Femur (tissue), 1 donor: ENCODE measurements at regions not wholly inside any gene's neighbourhood (a gene's known extent, or its start where the extent isn't known, plus 50 kb on each side); places are given as distances from the start of the nearest gene placed in this dataset.
"Not testable (repeated sequence)": the region's sequence is repeated elsewhere in the genome, so short reads cannot be mapped to it uniquely, and the experiment has no call there.

Experiments used
- DNase-seq: peaks from one replicate; pipeline ENCODE4 v3.0.0-alpha.2; 2017

DNA sequence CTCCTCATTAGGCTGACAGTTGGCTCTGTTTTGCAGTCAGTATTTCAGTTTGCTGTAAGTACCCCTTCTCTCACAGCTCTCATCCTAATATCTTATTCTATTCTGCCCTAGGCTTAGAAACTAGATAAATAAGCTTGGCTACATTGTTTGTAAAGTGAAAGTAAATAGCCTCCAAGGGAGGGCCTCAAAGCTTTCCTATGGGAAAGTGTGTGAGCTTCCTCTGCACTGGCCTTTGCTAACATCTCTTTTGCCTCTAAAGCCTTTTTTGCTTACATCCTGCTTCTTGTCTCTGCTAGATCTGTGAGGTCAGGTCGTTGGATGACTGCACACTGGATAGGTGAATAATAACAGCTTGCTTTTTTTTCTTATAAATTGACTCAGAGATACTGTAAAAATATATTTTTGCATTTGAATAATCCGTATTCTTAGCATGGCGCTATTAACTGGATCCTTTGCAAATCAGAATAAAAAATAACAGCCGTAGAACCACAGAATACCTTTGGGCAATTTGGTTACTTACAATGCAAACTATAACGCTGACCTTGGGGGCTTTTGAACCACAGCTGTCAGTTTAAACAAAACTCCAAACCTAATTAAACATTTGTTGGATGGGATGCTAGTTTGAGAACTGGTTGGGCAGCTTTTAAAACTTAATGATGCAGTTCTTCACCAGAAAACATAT is 55.1 kb downstream of the TTC6 start:
- no peak for DNase-seq

DNA sequence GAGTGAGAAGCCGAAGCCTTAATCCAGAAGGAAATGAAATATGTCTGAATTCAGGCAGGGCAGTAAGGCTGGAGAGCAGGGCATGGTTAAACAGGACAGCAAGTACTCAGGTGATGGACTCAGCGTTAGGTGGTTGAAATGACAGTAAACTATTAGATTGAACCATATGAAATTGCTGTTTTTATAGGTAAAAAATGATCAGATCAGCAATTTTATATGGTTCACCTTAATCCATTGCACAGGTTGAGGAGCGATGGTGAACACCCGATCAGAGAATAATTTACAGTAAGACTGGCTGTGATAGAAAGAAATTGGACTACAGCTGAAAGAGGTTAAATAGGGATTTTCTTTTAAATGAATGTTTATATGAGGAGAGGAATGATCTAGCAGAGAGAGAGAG is 56.6 kb downstream of the TTC6 start:
- DNase-seq: no peak

DNA sequence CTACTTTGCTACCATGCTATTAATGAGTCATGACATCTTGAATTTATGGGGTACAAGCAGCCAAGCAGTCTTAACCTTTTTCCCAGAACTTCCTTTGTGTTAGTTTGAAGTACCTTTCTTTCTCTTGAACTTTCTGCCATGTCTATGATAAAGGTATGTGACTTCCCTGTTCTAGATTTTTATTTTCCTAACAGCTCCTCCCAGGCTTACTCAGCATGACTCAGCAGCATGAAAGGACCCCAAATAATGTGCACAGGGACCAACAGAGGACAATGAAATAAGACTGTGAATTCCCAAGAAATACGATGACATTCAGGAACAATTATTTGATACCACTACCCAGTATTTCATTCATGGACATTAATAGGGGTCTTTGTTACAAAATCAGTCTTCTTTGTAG is 60.0 kb downstream of the TTC6 start:
- DNase-seq: no peak

DNA sequence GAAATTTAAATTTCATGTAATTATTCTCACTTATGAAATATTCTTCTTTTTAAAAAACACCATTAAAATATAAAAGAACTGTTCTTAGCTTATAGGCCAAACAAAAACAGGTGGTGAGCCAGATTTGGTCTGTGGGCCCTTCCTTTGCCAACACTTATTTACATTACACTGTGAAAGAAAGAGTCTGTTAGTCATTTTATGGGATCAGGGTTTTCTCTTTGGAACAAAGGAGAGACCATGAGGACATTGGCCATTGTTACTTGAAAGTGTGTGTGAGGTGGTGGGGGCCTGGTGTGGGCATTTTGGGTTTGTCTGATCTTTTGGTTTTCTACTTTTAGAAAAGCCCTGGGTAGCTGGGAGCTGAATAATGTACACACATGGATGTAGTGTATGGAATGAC is 62.7 kb downstream of the TTC6 start:
- DNase-seq: no peak

DNA sequence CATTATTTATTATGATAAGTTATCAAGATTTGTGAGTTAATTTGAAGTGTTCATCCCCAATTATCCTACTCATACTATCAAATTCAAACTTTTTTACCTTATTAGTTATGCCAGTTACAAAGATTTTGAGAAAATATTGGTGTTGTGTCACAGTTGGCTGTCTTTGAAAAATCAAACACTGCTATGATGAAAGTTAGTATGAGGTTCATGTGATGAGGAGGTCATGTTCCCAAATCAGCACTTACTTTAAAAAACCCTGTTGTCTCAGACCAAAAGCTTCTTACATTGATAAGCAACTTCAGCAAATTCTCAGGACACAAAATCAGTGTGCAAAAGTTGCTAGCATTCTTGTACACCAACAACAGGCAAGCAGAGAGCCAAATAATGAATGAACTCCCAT is 68.1 kb downstream of the TTC6 start:
- no peak for DNase-seq

DNA sequence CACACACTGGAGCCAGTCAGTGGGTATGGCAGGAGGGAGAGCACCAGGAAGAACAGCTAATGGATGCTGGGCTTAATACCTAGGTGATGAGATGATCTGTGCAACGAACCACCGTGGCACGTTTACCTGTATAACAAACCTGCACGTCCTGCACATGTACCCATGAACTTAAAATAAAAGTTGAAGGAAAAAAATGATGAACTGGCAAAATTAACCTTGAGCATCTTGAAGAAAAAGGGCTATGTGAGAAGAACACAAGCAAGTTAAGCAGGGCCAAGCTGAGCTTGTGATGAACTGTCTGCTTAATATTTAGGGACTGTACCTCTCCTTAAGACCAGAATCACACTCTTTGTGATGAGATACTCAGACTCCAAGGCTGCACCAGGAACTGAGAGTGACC is 70.0 kb downstream of the TTC6 start:
- no peak for DNase-seq

DNA sequence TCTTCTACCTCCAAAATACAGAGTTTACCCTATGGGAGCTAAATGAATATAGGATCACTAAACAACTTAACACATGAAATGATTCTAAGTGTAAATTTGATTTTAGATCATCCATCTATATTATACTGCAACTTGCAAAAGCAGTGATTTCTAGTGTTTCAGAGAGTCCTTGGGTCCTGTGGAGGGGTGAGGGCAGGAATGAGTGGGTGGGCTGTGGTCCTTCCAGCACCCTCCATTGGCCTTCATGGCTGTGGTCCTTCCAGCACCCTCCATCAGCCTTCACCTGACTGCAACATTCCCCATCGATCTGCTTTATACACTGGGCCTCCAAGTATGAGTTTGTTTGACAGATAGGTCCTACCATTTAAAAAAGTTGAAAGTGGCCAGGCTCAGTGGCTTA is 70.5 kb downstream of the TTC6 start:
- DNase-seq: no peak

DNA sequence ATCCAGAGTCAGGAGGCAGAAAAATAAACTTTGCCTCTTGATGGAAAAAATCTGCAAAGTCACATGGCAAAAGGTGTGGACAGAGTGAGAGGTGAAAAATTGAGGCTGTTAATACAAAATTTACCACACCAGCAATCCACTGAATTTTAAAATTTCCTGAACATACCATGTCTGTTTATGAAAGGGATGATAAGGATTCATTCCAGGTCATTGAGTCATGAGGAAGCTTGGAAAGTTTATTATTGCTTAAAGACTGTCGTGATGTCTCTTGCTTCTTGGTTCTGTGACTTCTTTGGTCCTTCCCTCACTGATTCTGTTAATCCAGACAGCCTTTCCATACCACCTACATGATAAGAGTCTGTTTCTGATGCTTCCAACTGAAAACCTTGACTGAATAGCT is 73.2 kb downstream of the TTC6 start:
- no peak for DNase-seq

DNA sequence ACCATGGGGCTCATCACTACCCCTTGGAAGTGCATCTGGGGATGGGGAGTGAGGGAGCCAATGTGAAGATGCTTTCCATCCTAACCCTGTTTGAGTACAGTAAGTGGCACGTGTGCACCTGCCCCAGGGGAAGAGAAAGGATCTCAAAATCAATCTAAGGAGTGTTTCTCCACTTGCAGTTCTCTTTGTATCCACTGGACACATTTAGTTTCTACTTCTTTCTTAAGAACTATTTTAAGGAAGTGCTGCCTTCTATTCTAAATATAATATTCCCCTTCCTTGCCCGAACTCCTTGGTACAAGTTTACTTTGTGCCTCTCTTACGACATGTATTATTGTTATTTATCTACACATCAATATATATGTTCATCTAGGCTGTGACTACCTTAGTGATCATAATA is 73.8 kb downstream of the TTC6 start:
- DNase-seq: no peak

DNA sequence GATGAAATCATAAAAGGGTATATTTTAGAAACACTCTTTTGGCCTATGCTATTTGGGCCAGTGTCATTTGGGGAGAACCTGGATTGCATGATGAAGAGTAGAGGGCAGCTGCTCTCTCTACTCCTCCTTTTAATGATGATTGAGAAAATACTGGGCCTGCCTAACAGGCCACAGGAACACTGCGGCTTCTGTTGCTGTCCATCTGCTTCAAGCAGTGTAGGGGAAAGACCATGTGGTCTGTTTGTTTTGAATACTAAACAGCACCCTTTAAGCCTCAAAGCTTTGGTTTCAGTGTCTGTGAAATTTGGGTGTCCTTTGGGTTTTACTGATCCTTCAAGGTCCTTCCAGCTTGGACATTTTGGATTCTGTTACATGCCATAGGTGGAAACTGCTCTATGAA is 78.0 kb downstream of the TTC6 start:
- no peak for DNase-seq

DNA sequence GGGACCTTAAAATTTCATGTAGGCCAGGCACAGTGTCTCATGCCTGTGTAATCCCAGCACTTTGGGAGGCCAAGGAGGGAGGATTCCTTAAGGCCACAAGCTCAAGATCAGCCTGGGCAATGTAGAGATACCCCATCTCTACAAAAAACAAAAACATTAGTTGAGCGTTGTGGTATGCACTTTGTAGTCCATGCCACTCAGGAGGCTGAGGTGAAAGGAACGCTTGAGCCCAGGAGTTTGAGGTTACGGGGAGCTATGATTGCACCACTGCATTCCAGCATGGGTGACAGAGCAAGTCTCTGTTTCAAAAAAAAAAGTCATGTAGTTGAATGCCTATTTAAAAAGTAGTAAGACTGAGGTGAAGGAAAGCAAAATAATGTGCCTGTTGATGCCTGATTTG is 83.5 kb downstream of the TTC6 start:
- DNase-seq: no peak

DNA sequence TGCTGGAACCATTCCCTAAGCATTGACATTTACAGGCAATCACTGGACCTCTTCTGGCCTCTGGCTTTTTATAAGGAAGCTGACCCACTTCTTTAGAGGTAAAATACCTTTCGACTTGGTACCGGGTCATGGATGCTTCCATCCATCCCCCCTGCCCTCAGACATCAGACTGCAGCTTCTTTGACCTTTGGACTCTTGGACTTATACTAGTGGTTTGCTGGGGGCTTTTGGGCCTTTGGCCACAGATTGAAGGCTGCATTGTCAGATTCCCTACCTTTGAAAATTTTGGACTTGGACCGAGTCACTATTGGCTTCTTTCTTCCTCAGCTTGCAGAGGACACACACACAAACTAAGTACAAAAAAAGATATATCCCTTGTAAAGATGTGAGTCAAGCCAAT is 86.1 kb downstream of the TTC6 start:
- DNase-seq: no peak

DNA sequence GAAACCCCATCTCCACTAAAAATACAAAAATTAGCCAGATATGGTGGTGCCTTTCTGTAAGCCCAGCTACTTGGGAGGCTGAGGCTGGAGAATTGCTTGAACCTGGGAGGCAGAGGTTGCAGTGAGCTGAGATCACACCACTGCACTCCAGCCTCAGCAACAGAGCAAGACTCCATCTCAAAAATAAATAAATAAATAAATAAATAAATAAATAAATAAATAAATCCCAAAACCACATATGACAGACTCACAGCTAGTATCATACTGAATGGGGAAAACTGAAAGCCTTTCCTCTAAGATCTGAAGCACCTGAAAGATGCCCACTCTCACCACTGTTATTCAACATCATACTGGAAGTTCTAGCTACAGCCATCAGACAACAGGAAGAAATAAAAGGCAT is 97.3 kb downstream of the TTC6 start:
- not testable (repeated sequence) for DNase-seq

DNA sequence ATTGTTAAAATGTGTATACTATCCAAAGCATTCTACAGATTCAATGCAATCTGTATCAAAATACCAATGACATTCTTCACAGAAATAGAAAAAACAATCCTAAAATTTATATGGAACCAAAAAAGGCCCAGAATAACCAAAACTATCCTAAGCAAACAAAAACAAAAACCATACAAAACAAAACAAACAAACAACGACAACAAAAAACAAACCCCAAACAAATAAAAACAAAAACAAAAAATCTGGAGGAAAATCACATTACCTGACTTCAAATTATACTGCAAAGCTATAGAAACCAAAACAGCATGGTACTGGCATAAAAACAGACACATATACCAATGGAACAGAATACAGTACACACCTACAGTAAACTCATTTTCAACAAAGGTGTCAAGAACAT is 98.0 kb downstream of the TTC6 start:
- DNase-seq: not testable (repeated sequence)

DNA sequence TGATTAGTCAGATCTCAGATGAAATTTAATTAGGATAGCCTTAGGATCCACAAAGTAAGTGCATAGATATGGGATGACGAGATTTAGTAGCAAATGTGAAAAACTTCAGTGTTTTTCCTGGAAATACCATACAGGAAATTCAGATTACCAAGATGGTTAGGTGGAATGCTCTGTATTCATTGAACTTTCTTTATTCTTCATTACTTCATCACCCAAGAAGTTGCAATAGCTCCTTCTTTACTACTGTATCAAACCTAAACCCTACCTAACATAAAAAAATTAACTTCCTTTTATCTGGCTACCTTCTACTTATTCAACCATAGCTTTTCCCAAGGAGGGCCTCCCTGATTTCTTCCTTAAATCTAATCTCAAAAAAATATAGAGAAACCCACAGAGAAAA is 100.4 kb downstream of the TTC6 start:
- no peak for DNase-seq

DNA sequence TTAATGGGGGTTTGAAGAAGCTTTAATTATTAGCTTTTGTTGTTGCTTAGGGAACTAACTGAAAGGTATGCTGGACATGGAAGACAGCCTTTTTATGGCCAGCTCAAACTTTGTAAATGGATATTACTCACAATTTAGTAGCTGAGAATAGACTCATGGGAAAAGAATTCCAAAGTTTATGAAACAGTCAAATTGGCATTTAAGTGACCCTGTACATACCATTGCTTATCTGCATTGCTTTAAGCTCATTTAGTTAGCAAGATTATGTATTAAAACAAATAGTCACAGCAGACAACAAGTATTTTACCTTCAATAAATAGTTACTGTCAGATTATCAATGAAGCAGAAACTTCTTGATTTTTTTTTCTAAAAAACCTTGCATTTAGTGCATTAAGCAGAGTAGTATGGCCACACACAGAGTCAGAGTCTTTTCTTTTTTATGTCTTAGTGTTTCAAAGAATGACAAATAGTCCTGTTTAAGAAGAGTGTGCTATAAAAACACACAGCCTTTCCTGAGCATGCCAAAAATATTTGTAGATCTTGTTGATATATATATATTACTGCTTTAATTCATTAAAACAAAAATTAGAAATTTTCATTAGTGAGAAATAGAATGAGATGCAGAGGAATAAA is 102.2 kb downstream of the TTC6 start:
- DNase-seq: no peak

DNA sequence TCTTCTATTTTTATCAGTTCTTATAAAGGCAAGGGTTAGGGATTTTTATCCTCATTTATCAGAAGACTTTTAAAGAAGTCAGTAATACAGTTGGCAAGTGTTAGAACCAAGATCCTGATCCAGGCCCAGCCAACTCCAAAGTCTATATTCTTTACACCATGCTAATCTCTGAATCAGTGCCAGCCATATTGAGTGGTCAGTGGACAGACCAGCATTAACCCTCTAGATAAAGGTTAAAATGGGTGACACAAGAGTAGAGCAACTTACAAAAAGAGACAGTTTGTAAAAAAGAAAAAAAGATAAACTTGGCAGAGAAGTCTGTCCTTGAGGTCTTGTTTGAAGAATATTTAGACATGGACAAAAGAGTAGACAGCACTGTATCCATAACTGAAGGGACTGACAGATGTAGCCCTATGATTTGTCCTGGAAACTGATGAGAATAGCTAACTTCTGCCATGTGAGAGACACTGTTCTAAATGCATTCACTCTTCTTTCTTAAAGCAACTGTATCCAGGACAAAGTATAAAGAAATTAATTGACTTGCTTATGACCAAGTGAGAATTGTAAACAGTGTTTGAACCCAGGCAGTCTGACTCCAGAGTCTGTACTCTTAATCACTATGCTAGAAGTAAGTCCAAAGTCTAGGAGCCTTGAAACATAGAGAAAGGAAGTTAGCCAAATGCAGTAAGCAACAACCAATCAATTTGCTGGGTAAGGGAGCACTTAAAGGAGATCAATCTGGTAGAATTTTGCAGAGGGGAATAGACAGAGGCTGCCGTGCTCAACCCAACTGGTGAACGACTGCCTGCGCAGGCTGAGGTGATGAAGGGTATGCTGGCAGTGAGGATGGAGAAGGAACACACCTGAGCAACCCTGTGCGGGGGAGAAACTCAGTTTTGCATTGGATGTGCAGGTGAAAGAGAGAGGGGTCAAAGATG is 103.7 kb downstream of the TTC6 start:
- no peak for DNase-seq

DNA sequence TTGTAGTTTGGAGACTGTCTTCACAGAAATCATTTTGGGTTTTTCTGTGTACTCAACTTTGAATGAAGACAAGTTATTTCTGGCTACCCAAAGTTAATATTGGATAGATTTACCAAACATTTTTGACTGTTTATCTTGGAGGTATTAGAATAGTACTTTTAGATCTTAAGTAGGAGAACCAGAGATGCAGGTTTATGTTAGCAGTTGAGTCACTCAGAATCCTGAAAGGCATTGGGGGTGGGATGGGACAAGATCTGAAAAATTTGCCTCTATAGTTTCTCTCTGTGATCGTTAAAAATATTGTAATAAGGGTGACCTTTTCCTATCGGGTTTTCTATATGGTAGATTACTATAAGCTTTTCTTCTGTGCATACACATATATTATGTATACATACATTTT is 112.3 kb downstream of the TTC6 start:
- DNase-seq: no peak

DNA sequence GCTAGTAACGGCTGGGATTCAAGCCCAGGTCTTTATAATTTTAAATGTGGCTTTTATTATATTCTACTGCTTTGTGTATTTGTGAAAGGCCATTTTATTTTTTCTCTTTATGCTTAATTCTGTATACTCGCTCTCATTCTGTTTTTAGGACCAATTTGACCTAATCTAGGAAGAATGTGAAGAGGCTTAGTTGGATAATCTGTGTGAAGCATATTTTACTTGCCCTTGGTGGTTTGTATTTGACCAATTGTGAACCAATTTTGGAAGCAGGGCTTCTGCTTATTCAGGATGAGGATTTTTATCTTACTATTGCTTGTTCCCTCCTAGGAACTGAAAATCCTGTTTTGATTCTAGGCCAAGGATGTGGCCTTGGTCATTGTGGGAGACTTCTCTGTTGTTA is 113.1 kb downstream of the TTC6 start:
- no peak for DNase-seq

DNA sequence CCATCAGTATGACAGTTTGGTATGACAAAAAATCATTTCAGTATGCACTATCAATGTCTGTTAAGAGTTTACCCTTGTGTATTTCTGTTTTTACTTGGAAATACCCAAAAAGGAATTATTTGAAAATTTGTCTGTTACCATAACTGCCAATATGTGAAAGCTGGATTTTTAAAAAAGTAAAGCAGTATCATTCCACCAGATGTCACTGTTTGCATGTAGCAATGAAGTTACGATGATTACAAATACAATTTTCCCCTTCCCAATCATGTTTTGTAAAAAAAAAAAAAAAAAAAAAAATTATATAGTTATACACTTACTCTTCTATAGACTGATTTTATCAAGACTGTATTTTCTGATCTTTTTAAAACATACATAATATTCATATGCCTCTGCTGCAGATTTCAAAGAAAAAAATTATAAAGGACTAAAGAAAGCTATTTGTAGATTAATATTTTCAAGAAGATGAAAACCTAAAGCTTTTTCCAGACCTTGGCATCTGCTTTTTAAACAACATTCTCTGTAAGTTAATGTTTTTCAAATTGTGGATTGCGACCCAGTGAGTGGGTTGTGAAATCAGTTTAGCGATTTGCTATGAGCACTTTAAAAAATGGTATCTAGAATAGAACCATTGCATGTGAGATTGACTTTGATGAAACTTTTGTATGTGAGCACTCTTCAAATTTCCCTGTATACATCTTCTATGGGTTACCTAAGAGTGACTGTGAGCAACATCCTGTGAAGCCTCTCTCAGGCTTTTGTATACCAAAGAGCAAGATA is 114.2 kb downstream of the TTC6 start:
- no peak for DNase-seq

DNA sequence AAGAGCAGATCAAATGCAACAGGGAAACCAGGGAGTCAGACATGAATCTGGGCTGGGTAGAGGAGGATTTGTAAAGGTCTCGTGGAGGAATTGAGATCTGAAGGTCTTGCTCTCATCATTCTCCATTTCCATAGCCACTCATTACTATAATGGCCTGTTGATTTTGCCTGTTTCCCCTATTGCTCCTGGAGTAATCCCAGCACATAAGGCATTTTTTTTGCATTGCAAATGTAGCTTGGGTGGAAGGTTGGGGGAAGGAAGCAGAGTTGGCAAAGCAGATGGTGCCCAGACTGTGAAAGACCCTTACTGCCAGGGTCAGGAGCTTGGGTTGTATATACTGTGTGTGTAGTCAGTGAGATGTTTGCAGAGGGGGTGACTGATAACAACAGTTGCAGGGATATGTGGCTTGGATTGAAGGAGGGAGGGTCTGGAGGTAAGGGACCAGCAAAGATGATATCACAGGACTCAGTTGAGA is 116.0 kb downstream of the TTC6 start:
- no peak for DNase-seq

DNA sequence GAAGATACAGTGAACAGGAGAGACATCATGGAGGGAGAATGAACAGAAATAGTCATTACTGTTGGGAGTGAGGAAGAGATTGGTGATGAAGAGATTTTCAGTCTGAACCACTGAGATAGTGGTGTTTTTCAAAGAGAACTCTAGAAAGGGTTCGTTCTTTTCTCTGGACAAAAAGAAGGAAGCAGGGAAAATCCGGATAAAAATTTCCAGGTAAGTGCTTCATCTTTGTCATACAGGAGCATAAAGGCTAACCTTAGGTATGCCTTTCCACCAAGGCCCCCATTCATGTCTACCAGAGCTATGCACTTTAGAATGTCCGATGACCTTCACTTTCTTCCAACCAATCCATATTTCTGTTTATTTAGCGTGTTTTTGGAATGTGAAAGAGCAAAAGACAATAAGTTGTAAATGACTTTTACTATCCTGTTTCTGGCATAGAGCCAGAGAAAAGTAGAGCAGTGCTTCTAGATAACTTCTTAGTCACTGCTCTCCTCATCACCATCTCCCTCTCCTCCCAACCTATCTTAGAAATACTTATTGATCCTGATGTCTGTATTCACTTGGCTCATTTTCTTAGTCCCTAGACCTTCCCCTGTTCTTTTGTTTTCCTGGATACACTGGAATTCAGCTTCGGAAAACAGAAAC is 116.5 kb downstream of the TTC6 start:
- no peak for DNase-seq

DNA sequence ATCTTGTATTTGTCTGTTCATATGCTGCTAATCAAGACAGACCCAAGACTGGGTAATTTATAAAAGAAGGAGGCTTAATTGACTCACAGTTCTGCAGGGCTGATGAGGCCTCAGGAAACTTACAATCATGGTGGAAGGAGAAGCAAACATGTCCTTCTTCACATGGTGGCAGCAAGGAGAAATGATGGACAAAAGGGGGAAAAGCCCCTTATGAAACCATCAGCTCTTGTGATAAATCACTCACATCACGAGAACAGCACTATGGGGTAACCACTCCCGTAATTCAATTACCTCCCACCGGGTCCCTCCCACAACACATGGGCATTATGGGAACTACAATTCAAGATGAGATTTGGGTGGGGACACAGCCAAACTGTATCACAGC is 117.0 kb downstream of the TTC6 start:
- DNase-seq: not testable (repeated sequence)
